Fibroblast of the aortic adventitia (primary cell): ENCODE measurements at regions not wholly inside any gene's neighbourhood (a gene's known extent, or its start where the extent isn't known, plus 50 kb on each side); places are given as distances from the start of the nearest gene placed in this dataset.
"Not testable (repeated sequence)": the region's sequence is repeated elsewhere in the genome, so short reads cannot be mapped to it uniquely, and the experiment has no call there.

ENCODE experiments used
- DNase-seq: peaks from one replicate; pipeline ENCODE4 v3.0.0-alpha.2; 2010; ENCODE audit warnings: low read depth
- H3K4me3 ChIP-seq: 2 replicates; pipeline ENCODE4 v1.5.1; 2011; ENCODE audit warnings: low read depth, mild to moderate bottlenecking, control low read depth, low read length, moderate library complexity
- CTCF ChIP-seq: IDR thresholded peaks from 2 replicates; pipeline ENCODE4 v1.5.1; 2011; ENCODE audit warnings: mild to moderate bottlenecking, low read length, control low read depth, inconsistent platforms; ENCODE audit not compliant: insufficient read depth

GRCh38 chr2:17373741-17374140 lies 144.5 kb downstream of the RAD51AP2 start:
- TF ChIP-seq CTCF: no peak
- H3K4me3 ChIP-seq: no peak overlapping the region
- DNase-seq: no peak

- TF ChIP-seq CTCF: no peak
- no peak for DNase-seq
- no peak overlapping the region for H3K4me3 ChIP-seq
Observed at GRCh38 chr2:17373041-17373440, 145.2 kb downstream of the RAD51AP2 start.

- no peak overlapping the region for H3K4me3 ChIP-seq
- DNase-seq: no peak
- TF ChIP-seq CTCF: no peak
Observed at GRCh38 chr2:17363846-17364245, 154.4 kb downstream of the RAD51AP2 start.

GRCh38 chr2:17362956-17363355 lies 155.3 kb downstream of the RAD51AP2 start:
- no peak for DNase-seq
- no peak overlapping the region for H3K4me3 ChIP-seq
- TF ChIP-seq CTCF: no peak

GRCh38 chr2:17355608-17356329 lies 162.5 kb downstream of the RAD51AP2 start:
- peak; percentile 9 for DNase-seq
- no peak for TF ChIP-seq CTCF
- H3K4me3 ChIP-seq: no peak overlapping the region

- TF ChIP-seq CTCF: no peak
- DNase-seq: no peak
- H3K4me3 ChIP-seq: no peak overlapping the region
Observed at GRCh38 chr2:17353263-17353662, 165.0 kb downstream of the RAD51AP2 start.

GRCh38 chr2:17342692-17343091 lies 175.5 kb downstream of the RAD51AP2 start:
- not testable (repeated sequence) for DNase-seq, H3K4me3 ChIP-seq
